Esophagus muscularis mucosa (tissue), 3 donors: ENCODE measurements at regions not wholly inside any gene's neighbourhood (a gene's known extent, or its start where the extent isn't known, plus 50 kb on each side); places are given as distances from the start of the nearest gene placed in this dataset.

Experiments
- POLR2A ChIP-seq: fragments of 450-650 bp; IDR thresholded peaks from one replicate; pipeline ENCODE4 v1.6.1; 2017; ENCODE audit warnings: antibody characterized with exemption, moderate library complexity, mild to moderate bottlenecking, low read depth
- POLR2AphosphoS5 ChIP-seq, 2 donors: sonication (generic); formaldehyde crosslinking; IDR thresholded peaks; one replicate each; pipeline ENCODE4 v1.6.1; 2017; ENCODE audit warnings: antibody characterized with exemption in 2 of 2
- TF ChIP-seq, protein P1 (sequence below), 3 experiments: fragments of 200-600 bp in 2 of 3; fragments of 450-650 bp in 1 of 3; sonication (generic) in 2 of 3; IDR thresholded peaks; one replicate each; pipeline ENCODE4 v1.5.1; 2017 to 2019; ENCODE audit warnings: antibody characterized with exemption in 3 of 3, mild to moderate bottlenecking in 2 of 3, moderate library complexity in 1 of 3

DNA sequence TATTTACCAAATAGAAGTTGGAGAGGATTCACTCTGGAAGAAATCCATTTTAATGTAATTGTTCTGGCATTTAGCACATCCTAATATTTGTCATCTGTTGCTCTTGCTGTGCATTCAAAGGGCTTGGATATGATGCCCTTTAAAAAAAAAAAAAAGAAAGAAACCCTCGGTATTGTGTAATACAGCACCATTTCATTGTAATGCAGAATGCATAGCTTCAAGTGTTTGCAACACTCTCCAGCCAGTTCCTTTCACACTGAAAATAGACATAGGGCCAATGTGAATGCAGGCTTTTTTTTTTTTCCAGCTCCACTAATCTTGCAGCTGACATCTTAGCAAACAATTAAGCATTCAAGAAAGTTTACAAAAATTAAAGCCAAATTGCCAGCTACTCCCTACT lies 197.4 kb upstream of the POU3F2 start:
- TF ChIP-seq, protein P1, sequence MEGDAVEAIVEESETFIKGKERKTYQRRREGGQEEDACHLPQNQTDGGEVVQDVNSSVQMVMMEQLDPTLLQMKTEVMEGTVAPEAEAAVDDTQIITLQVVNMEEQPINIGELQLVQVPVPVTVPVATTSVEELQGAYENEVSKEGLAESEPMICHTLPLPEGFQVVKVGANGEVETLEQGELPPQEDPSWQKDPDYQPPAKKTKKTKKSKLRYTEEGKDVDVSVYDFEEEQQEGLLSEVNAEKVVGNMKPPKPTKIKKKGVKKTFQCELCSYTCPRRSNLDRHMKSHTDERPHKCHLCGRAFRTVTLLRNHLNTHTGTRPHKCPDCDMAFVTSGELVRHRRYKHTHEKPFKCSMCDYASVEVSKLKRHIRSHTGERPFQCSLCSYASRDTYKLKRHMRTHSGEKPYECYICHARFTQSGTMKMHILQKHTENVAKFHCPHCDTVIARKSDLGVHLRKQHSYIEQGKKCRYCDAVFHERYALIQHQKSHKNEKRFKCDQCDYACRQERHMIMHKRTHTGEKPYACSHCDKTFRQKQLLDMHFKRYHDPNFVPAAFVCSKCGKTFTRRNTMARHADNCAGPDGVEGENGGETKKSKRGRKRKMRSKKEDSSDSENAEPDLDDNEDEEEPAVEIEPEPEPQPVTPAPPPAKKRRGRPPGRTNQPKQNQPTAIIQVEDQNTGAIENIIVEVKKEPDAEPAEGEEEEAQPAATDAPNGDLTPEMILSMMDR (IDR thresholded peaks at IDR 0.05), result no peak
- TF ChIP-seq POLR2AphosphoS5 (IDR thresholded peaks at IDR 0.05) (no peak), POLR2A (no peak)
